ENCODE measurements at regions not wholly inside any gene's neighbourhood (a gene's known extent, or its start where the extent isn't known, plus 50 kb on each side); places are given as distances from the start of the nearest gene placed in this dataset.

- TF ChIP-seq POLR2A (IDR thresholded peaks at IDR 0.05): no peak
- TF ChIP-seq, protein P1, sequence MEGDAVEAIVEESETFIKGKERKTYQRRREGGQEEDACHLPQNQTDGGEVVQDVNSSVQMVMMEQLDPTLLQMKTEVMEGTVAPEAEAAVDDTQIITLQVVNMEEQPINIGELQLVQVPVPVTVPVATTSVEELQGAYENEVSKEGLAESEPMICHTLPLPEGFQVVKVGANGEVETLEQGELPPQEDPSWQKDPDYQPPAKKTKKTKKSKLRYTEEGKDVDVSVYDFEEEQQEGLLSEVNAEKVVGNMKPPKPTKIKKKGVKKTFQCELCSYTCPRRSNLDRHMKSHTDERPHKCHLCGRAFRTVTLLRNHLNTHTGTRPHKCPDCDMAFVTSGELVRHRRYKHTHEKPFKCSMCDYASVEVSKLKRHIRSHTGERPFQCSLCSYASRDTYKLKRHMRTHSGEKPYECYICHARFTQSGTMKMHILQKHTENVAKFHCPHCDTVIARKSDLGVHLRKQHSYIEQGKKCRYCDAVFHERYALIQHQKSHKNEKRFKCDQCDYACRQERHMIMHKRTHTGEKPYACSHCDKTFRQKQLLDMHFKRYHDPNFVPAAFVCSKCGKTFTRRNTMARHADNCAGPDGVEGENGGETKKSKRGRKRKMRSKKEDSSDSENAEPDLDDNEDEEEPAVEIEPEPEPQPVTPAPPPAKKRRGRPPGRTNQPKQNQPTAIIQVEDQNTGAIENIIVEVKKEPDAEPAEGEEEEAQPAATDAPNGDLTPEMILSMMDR (IDR thresholded peaks at IDR 0.05): no peak
- ATAC-seq (no peak), DNase-seq (no peak)
- no peaks in the 10 kb centered on the region for H3K9me3 ChIP-seq
- H3K36me3 ChIP-seq (replicated peaks in 1 of 2; ENCODE audit: insufficient read depth in 1 of 2, low read depth in 2 of 2): no peaks in the 10 kb centered on the region
- intact Hi-C loops (cut with DNase I): no loop called here
- no peak overlapping the region for H3K27ac ChIP-seq
- no peaks in the 10 kb centered on the region for H3K4me1 ChIP-seq
- no peak overlapping the region for H3K4me3 ChIP-seq
- no peaks in the 10 kb centered on the region for H3K27me3 ChIP-seq
Measured at GRCh38 chr11:87662287-87662686, 513.0 kb downstream of the RAB38 start.

DNA sequence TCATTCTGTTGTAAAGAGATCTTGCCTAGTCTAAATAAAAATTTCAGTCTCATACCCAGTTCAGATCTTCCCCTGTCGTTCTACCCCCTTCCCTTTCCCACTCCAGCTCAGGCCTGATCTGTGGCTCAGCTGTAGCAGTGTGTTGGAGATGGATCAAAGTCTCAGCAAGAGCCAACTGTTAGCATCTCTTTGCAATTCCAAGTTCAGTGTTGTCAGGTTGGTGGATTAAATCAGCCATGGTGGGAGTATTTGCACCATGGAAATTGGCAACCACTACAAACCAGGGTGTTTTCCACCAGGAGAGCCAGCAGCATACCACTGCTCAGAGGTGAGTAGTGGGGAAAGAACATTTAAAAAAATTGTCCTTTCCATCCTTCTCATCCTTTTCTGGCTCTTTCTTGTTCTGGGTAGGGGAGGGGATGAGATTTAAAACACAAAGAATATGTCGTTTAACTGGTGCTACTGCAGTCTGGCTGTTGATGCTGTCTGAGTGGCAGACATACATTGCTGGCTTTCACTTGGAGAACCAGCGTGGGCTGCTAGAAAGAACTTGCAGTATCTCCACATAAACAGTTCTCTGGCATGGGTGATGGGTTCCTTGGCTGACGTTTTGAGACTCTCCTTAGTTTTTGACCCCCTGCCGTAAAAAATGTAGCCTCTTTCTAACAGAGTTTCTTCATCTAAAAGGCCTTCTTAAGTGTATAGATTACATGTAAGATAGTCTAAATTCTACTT, 514.1 kb downstream of the RAB38 start:
- no peak for ATAC-seq
- no peaks in the 10 kb centered on the region for H3K36me3 ChIP-seq (replicated peaks in 1 of 2; ENCODE audit: insufficient read depth in 1 of 2, low read depth in 2 of 2)
- H3K27ac ChIP-seq: no peak overlapping the region
- H3K9me3 ChIP-seq: no peaks in the 10 kb centered on the region
- 38 to 39% methylated on average over 5 of the region's 5 CpGs for WGBS, 2 donors
- DNase-seq: no peak
- TF ChIP-seq POLR2A (IDR thresholded peaks at IDR 0.05): no peak
- TF ChIP-seq, protein P1 (IDR thresholded peaks at IDR 0.05): no peak
- no peak overlapping the region for H3K4me3 ChIP-seq
- no peaks in the 10 kb centered on the region for H3K4me1 ChIP-seq
- intact Hi-C loops (cut with DNase I): no loop called here
- no peaks in the 10 kb centered on the region for H3K27me3 ChIP-seq

- no peaks in the 10 kb centered on the region for H3K36me3 ChIP-seq (replicated peaks in 1 of 2; ENCODE audit: insufficient read depth in 1 of 2, low read depth in 2 of 2)
- no peaks in the 10 kb centered on the region for H3K9me3 ChIP-seq
- no peaks in the 10 kb centered on the region for H3K4me1 ChIP-seq
- H3K27ac ChIP-seq: no peak overlapping the region
- WGBS, 2 donors: 64 to 73% methylated on average over 5 of the region's 5 CpGs
- no peak overlapping the region for H3K4me3 ChIP-seq
- TF ChIP-seq POLR2A (IDR thresholded peaks at IDR 0.05): no peak
- TF ChIP-seq, protein P1 (IDR thresholded peaks at IDR 0.05): no peak
- ATAC-seq (no peak), DNase-seq (no peak)
- intact Hi-C loops (cut with DNase I): no loop called here
- H3K27me3 ChIP-seq: no peaks in the 10 kb centered on the region
Measured at GRCh38 chr11:87659807-87660206, 515.4 kb downstream of the RAB38 start.

- Histone ChIP-seq H3K27ac (no peak overlapping the region), H3K36me3 (replicated peaks in 1 of 2; ENCODE audit: insufficient read depth in 1 of 2, low read depth in 2 of 2) (no peaks in the 10 kb centered on the region), H3K4me1 (no peaks in the 10 kb centered on the region), H3K9me3 (no peaks in the 10 kb centered on the region), H3K27me3 (no peaks in the 10 kb centered on the region), H3K4me3 (no peak overlapping the region)
- no peak for ATAC-seq
- no peak for DNase-seq
- TF ChIP-seq, protein P1 (IDR thresholded peaks at IDR 0.05): no peak
- no peak for TF ChIP-seq POLR2A (IDR thresholded peaks at IDR 0.05)
- 79 to 82% methylated on average over 1 of the region's 1 CpG for WGBS, 2 donors
- intact Hi-C loops (cut with DNase I): no loop called here
Measured at GRCh38 chr11:87645626-87646025, 529.6 kb downstream of the RAB38 start.

DNA sequence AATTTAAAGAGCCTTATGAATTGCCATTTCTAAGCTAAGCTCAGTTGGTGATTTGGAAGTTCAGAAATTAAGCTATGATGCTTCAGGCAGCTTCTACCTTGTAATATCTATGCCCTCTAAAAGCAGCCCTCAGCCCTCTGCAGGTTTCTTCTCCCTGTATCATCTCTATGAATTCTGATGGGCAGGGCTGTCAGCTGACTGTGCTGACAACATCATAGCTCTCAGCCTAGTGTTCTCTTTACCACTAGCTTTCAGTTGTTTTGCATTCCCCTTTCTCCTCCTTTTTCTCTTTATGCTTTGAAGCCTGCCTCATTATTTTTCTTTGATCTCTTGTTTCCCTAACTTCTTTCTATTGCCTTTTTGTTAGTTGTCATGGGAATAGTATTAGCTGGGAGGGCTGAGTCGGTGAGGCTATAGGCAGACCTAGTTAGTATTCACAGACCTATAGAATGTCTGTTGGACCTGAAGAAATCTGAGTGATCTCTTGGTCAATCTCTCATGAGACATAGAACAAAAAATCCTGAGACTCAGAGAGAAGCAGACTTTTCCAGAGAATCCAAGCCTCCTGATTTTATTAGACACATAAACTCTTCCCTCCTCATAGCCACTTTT, 535.4 kb downstream of the RAB38 start:
- TF ChIP-seq POLR2A (IDR thresholded peaks at IDR 0.05): no peak
- TF ChIP-seq, protein P1 (IDR thresholded peaks at IDR 0.05): no peak
- H3K27me3 ChIP-seq: no peaks in the 10 kb centered on the region
- ATAC-seq (no peak), DNase-seq (no peak)
- 38 to 39% methylated on average over 1 of the region's 1 CpG for WGBS, 2 donors
- intact Hi-C loops (cut with DNase I): no loop called here
- H3K4me1 ChIP-seq: no peaks in the 10 kb centered on the region
- no peak overlapping the region for H3K4me3 ChIP-seq
- H3K9me3 ChIP-seq: no peaks in the 10 kb centered on the region
- H3K27ac ChIP-seq: no peak overlapping the region
- no peaks in the 10 kb centered on the region for H3K36me3 ChIP-seq (replicated peaks in 1 of 2; ENCODE audit: insufficient read depth in 1 of 2, low read depth in 2 of 2)
